ENCODE measurements at regions not wholly inside any gene's neighbourhood (a gene's known extent, or its start where the extent isn't known, plus 50 kb on each side); places are given as distances from the start of the nearest gene placed in this dataset.
"Not testable (repeated sequence)": the region's sequence is repeated elsewhere in the genome, so short reads cannot be mapped to it uniquely, and the experiment has no call there.

GRCh38 chr6:66198062-66198624 lies 491.1 kb upstream of the EYS start:
- ATAC-seq = no peak

- no peak for ATAC-seq
These were observed 483.8 kb upstream of the EYS start for GRCh38 chr6:66190858-66191257.

GRCh38 chr6:66189915-66190314 lies 482.9 kb upstream of the EYS start:
- ATAC-seq = no peak

DNA sequence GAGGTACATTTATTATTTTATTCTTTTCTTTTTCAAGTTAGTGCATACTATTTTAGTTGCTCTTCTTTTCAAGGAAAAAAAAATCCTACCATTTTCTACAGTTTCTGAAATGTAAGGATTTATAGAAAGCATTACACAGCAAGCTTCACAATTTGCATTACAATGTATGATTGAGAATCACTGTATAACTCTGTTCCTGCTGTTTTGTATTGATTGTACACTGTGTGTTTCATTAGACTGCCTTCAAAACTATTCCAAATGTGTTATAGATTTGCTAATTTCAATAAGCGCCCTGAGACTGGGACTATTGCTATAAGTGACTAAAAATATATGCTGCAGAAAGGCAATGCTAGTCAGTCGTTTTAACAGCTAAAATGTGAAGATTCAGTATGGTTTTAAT lies 479.7 kb upstream of the EYS start:
- no peak for ATAC-seq

DNA sequence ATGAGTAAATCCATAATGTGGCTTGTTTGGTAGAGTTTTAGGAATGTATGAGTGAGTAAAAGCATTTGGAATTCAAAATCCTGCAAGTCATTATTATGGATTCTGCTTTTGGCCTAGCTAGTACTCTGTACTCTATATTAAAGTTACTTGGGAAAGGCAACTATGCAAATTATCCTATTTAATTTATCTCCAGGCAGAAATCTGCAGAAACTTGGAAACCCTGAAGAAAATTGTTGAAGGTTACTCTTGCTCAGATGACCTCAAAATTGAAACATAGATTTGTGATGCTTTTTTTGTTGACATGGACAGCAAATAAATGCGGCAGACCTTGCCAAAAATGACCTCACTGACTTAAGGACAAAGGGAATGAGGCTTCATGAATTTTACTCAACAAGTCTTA lies 477.1 kb upstream of the EYS start:
- ATAC-seq = no peak

- no peak for ATAC-seq
These were observed 472.3 kb upstream of the EYS start for GRCh38 chr6:66179361-66179760.

- no peak for ATAC-seq
These were observed 466.6 kb upstream of the EYS start for GRCh38 chr6:66173587-66173986.

DNA sequence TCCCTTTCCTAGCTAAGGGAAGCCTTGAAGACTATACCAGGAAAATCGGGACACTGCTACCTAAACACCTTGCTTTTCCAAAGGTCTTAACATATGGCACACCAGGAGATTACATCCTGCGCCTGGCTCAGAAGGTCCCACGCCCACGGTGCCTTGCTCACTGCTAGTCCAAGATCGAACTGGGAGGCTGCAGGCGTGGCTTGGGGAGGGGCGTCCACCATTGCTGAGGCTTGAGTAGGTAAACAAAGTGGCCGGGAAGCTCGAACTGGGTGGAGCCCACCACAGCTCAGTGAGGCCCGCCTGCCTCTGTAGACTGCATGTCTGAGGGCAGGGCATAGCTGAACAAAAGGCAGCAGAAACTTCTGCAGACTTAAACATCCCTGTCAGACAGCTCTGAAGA lies 459.7 kb upstream of the EYS start:
- ATAC-seq = not testable (repeated sequence)

DNA sequence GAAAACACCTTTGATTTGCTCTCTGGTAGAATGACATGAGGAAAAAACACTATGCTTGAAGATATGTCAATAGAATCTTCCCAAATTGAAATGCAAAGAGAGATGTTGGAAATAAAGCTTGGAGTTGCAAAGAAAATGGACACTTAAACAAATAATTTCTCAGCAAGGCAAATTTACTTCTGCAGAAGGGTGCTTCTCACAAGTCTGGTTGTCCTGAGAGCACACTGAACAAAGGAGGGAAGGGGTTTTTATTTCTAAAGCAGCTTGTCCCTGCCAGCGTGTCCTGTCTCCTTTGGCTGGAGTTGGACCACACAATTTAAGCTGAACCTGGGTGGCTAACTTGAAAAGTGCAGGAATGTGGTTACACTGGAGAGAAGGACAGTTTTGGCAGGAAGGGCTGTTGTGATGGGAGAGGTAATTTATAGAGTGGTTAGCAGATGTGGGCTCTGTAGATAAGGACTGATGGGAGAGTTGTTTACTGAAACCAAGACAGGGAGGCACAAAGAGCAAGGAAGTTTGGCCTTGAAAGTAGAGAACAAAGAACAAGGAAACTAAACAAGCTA lies 454.6 kb upstream of the EYS start:
- no peak for ATAC-seq

GRCh38 chr6:66159937-66160336 lies 452.9 kb upstream of the EYS start:
- no peak for ATAC-seq

DNA sequence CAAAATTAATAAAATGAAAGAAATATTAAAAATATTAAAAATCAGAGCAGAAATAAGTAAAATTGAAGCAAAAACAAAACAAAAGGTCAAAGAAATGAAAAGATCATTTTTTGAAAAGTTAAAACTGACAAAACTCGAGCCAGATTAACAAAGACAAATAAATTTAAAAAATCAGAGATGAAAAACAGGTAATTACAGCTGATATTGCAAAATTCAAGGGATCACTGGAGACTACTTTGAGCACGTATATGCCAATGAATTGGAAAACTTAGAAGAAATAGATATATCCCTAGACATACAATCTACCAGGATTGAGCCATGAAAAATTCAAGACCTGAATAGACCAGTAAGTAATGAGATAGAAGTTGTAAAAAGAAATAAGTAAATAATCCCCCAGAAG lies 446.2 kb upstream of the EYS start:
- no peak for ATAC-seq

GRCh38 chr6:66149132-66149531 lies 442.1 kb upstream of the EYS start:
- ATAC-seq = no peak

DNA sequence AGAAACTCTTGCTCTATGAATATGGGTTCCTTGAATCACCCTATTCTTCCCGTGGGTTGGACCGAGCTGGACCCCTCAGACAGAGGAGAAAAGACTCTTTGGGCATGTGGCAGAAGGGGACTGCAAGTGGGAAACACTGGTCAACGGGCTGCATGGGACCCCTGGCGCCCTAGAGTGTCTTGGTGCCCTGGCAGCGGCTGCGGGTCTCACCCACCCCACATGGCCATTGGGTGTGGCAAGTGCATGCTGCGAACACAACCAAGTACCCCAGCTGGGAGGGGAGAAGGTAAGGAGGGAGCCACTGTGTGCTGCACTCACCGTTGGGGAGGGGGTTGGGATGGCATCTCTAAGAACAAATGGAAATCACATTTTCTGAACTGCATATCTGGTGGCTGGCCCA lies 438.8 kb upstream of the EYS start:
- no peak for ATAC-seq

DNA sequence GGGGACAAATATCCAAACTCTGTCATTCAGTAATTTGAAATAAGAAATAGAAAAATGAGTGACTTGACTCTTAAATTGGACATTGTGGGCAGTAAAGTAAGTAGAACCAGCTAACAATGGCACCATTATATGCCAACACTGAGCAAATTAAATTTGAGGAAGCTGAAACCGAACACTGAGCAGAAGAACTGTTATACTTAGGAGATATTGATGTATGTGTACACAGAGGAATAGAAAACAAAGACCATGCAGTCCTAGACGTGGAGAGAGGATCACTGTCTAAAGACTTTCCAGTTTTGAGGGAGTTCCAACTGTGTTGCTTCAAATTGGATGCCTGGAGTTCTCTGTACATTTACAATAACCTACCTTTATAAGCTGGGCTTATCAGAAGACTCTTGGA lies 427.0 kb upstream of the EYS start:
- ATAC-seq = no peak

DNA sequence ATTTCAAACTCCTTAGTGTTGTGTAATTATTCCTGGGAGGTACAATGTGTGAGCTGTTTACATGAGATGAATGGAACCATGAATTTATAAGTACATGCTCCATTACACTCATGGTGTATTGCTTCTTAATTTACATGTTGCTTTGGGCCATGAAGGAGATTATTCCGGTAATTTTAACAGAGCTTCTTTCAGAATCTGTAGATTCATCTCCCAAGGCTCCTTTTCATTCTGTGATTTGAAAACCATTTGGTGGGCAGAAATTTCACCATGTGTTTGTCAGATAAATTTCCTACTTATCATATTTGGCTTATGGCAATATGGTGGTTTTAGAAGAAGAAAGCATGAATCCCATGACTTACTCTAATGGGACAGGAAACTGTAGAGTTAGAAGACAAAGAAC lies 421.6 kb upstream of the EYS start:
- ATAC-seq = no peak

GRCh38 chr6:66128243-66128642 lies 421.2 kb upstream of the EYS start:
- no peak for ATAC-seq

DNA sequence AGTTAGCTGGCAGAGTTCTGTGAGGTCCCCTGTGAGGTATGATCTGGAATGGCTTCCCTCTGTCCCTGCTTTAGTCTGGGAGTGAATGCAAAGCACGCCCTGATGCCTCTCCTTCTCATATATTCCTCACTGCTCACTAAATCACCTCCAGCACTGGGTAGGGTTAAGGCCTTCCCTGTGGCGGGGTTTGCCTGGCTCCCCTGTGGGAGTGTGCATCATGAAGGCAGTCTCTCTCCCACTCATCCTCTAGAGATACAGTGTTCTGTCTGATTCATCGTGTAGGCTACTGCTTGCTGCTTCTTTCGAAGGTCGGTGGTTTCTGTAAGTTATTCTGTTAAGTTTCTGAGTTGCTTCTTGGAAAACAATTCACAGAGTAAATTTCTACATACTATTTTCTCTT lies 420.0 kb upstream of the EYS start:
- no peak for ATAC-seq

DNA sequence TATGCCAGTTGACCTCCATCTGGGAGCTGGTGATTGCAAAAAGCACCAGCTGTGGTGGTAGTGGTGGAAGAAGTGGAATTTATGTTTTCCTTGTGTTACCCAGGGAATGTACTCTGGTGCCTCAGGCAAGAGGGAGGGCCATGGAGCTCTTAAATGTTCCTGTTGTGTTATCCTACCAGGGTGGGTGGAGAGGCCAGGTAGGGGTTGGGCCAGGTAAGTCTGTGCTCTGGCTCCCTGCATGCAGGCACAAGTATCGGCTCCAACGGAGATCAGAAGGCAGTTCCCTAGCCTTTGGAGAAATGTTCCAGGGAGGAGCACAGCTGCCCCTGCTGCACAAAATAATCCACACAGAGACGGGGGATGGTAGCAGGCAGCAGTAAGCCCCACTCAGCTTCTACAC lies 419.3 kb upstream of the EYS start:
- ATAC-seq = no peak

DNA sequence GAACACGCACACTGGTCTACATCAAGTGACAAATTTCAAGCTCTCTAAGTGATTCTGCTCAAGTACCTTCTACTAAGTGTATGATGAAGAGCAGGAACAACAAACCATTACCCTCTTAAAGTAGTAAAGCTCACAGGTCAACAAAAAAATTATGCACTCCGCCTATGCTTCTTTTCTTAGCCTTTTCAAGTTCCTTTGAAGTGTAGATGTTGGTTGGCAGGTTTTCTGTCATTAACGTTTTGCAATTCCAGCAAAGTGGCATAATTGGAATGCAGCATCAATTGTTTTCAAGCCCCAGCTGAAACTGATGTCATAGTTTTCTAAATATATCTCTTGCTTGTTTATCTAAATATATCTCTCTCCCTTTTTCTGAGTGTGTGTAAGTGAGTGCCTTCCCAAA lies 396.9 kb upstream of the EYS start:
- no peak for ATAC-seq

DNA sequence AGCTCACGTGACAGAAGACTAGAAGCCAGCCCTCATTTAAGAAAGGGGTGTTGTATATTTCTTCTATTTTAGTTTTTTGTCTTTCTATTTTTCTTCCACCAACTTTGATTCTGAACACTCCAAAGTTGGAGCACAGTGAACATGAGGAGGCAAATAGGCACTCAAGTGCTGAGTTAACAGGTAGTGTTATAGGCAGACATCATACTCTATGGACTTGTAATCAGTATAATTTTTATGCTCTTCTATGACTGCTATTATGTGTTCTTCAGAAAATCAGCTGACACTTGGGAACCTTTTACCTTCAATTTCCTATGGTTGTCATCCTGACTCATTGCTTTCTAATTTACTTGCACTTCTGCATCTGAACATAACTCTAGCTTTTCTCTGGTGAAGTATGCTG lies 396.3 kb upstream of the EYS start:
- no peak for ATAC-seq

DNA sequence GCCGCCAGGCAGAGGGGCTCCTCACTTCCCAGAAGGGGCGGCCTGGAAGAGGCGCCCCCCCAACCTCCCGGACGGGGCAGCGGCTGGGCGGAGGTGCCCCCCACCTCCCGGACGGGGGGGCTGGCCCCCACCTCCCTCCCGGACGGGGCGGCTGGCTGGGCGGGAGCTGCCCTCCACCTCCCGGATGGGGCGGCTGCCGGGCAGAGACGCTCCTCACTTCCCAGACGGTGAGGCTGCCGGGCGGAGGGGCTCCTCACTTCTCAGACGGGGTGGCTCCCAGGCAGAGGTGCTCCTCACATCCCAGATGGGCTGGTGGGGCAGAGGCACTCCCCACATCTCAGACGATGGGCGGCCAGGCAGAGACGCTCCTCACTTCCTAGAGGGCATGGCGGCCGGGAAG lies 389.7 kb upstream of the EYS start:
- ATAC-seq = no peak

DNA sequence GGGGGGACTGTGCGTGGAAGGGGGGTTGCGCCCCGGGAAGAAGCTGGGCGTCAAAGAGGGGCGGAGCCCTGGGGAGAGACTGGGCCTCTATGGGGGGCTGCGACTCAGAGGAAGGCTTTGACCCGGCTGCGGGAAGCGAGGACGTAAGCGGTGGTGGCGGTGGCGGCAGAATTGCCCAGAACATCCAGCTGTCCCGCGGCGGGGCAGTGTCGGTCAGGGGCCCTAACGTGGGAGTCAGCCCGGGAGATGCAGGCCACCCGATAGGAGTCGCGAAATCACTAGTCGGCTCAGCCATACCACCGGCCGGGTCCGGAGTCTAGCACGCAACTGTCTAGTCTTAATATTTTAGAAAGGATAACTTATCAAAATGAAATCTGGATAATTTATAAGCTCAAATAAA lies 387.6 kb upstream of the EYS start:
- no peak for ATAC-seq

GRCh38 chr6:66092306-66092705 lies 385.3 kb upstream of the EYS start:
- ATAC-seq = not testable (repeated sequence)

DNA sequence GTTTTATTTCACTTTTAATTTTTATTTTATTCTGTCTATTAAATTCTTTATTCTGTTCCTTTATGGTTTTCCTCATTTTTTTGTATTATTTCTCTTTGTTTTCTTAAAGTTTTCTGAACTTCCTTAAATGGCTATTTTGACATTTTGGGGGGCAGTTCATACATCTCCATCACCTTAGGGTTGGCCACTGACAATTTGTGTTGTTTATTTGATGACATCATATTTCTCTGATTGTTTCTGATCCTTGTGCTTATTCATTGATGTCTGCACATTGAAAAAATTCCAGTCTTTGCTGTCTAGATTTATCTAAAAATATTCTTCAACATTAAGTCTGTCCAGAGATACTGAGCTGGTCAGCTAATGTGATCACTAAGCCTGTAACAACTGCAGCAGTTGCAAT lies 379.5 kb upstream of the EYS start:
- ATAC-seq = no peak

- no peak for ATAC-seq
These were observed 375.9 kb upstream of the EYS start for GRCh38 chr6:66082914-66083313.

Data from esophagus mucosa (tissue), 1 donor.